ENCODE measurements at regions not wholly inside any gene's neighbourhood (a gene's known extent, or its start where the extent isn't known, plus 50 kb on each side); places are given as distances from the start of the nearest gene placed in this dataset.

DNA sequence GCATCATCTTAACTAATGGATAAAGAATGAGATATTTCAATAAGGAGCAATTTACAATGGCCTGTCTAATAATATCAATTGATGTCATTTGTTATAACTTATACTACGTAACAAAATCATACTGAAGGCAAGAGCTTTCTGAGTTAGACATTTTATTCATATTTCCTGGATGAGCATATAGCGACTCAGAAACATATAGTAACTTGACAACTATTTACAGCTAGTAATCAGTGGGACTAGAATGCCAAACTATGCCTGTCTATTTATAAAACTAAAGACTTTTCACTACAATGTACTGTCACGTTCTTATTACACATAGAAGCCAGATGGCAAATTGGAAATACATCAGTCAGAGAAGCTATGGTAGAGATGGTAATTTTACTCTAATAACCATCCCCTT, 766.2 kb upstream of the TMEFF2 start:
- TF ChIP-seq EMX1 (CRISPR knock-in tag; IDR thresholded peaks at IDR 0.05) (no peak), ZBTB21 (CRISPR knock-in tag; IDR thresholded peaks at IDR 0.05; ENCODE audit: borderline replicate concordance) (no peak), KAT7 (CRISPR knock-in tag; IDR thresholded peaks at IDR 0.05; ENCODE audit: borderline replicate concordance) (no peak), RELA (CRISPR knock-in tag; IDR thresholded peaks at IDR 0.05; ENCODE audit: borderline replicate concordance) (no peak)
- TF ChIP-seq, protein P1, sequence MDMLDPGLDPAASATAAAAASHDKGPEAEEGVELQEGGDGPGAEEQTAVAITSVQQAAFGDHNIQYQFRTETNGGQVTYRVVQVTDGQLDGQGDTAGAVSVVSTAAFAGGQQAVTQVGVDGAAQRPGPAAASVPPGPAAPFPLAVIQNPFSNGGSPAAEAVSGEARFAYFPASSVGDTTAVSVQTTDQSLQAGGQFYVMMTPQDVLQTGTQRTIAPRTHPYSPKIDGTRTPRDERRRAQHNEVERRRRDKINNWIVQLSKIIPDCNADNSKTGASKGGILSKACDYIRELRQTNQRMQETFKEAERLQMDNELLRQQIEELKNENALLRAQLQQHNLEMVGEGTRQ (CRISPR knock-in tag; IDR thresholded peaks at IDR 0.05) = no peak
- TF ChIP-seq, protein P2, sequence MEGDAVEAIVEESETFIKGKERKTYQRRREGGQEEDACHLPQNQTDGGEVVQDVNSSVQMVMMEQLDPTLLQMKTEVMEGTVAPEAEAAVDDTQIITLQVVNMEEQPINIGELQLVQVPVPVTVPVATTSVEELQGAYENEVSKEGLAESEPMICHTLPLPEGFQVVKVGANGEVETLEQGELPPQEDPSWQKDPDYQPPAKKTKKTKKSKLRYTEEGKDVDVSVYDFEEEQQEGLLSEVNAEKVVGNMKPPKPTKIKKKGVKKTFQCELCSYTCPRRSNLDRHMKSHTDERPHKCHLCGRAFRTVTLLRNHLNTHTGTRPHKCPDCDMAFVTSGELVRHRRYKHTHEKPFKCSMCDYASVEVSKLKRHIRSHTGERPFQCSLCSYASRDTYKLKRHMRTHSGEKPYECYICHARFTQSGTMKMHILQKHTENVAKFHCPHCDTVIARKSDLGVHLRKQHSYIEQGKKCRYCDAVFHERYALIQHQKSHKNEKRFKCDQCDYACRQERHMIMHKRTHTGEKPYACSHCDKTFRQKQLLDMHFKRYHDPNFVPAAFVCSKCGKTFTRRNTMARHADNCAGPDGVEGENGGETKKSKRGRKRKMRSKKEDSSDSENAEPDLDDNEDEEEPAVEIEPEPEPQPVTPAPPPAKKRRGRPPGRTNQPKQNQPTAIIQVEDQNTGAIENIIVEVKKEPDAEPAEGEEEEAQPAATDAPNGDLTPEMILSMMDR (IDR thresholded peaks at IDR 0.05) = no peak

Data from WTC11 (cell line).